ENCODE measurements at regions not wholly inside any gene's neighbourhood (a gene's known extent, or its start where the extent isn't known, plus 50 kb on each side); places are given as distances from the start of the nearest gene placed in this dataset.
"Not testable (repeated sequence)": the region's sequence is repeated elsewhere in the genome, so short reads cannot be mapped to it uniquely, and the experiment has no call there.

DNA sequence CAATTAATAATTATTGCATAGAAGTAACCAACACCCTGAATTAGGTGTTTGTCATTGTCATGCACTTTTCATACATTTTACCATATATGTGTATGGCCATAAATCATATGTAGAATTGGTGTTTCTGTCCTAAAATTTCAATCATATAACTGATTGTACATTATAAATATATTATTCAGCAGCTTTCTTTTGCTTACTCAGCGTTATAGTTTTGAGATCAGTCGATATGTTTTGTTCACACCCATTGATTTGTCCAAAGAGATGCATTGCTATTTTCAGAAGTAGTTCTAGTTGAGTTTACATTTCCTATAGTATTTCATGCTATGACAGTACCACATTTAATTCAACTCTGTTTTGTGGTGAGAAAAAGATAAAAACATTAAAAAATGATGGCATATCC, 50.5 kb upstream of the PARP4 start:
- no peak for DNase-seq

DNA sequence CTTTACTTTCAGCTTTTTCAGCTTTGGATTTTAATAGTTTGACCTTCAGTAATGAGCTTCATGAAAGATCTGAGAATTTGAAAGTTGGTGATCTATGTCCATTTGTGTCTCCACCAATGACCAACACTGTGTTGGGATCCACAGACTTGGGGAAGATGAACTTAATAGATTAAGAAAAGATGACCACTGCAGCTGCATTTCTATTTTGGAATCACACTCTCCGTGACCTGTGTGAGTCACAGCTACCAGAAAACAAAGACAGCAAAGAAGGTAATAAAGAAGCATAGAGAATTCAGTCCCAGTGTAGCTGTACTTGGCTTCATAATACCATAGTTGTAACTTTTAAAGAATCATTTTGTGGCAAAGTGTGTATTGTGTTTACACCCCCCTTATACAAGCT, 51.4 kb upstream of the PARP4 start:
- not testable (repeated sequence) for DNase-seq

DNA sequence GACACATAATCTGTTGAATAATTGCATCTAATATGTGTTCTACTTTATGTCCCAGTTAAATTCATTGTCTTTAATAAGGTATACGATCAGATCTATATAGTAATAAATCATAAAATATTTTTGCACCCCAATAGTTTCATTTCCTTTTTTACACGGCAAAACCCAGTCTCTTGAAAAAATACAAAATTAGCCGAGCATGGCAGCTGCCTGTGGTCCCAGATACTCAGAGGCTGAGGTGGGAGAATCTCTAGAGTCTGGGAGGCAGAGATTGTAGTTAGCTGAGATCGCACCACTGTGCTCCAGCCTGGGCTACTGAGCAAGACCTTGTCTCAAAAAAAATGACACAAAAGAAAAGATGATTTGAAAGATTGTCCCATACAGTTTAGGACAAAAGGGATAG, 52.3 kb upstream of the PARP4 start:
- DNase-seq = no peak

DNA sequence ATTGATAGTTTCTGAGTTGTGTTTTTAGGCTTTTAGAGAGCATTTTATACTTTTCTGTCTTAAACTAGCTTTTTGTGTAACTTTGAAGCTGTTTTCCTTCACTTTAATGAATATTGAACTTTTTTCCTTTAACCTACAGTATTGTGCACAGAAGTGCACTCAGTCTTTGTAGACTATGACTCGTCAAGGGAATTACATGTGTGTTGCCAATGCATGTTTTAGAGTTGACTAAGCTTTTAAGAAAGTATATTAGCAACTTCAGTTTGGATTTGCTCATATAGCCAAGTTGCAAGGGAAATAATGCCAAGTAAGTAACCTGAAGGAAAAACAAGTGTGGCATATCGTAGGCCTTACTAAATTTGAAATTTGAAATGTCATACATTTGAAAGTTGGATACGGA, 55.0 kb upstream of the PARP4 start:
- not testable (repeated sequence) for DNase-seq

DNA sequence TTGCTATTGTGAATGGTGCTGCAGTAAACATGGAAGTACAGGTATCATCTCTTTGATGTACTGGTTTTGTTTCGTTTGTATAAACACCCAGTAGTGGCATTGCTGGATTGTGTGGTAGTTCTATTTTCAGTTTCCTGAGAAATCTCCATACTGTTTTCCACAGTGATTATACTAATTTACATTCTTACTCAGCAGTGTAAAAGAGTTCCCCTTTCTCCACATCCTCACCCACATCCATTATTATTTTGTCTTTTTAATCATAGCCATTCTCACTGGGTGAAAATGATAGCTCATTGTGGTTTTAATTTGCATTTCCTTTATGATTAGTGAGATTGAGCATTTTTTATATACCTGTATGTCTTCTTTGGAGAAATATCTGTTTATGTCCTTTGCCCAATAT, 62.3 kb upstream of the PARP4 start:
- DNase-seq = no peak

DNA sequence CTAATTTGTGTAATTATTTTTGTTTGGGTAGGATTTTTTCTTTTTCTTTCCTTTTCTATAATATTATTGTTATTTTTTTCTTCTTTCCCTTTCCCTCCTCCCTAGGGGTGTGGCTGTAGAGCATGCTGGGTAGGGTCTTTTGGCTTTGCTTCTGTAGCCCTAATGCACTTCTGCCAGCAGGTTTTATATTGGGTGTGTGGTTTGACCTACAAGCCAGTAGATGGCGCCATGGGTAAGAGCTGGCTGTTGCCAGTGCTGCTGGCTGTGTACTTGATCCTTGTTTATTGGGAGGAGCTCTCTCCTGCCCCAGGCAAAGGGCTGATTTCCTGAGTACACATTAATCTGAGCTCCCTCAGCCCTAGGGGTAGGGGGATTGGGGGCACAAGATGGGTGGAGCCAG, 67.7 kb upstream of the PARP4 start:
- DNase-seq = peak; percentile 16

DNA sequence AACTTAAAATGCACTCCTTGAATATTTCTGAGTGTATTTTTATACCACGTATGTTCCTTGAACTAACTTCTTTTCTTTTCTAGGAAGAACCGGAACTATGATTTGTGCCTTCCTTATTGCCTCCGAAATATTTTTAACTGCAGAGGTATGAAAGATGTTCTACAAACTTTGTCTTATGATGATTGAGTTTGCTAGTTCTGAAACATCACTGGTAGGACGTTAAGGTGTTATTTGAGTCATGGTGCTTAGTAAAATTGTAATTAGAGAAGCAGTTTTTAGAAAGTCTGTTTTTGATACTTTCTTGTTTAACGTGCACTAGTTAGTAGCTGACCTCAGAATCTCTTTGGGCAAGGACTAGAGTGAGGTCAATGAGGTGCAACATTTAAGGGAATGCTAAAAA, 69.0 kb upstream of the PARP4 start:
- not testable (repeated sequence) for DNase-seq

DNA sequence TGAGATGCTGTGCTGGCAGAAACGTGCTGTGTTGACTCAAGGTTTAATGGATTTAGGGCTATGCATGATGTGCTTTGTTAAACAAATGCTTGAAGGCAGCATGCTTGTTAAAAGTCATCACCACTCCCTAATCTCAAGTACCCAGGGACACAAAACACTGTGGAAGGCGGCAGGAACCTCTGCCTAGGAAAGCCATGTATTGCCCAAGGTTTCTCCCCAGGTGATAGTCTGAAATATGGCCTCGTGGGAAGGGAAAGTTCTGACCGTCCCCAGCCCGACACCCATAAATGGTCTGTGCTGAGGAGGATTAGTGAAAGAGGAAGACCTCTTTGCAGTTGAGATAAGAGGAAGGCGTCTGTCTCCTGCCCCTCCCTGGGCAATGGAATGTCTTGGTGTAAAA, 79.1 kb upstream of the PARP4 start:
- not testable (repeated sequence) for DNase-seq

DNA sequence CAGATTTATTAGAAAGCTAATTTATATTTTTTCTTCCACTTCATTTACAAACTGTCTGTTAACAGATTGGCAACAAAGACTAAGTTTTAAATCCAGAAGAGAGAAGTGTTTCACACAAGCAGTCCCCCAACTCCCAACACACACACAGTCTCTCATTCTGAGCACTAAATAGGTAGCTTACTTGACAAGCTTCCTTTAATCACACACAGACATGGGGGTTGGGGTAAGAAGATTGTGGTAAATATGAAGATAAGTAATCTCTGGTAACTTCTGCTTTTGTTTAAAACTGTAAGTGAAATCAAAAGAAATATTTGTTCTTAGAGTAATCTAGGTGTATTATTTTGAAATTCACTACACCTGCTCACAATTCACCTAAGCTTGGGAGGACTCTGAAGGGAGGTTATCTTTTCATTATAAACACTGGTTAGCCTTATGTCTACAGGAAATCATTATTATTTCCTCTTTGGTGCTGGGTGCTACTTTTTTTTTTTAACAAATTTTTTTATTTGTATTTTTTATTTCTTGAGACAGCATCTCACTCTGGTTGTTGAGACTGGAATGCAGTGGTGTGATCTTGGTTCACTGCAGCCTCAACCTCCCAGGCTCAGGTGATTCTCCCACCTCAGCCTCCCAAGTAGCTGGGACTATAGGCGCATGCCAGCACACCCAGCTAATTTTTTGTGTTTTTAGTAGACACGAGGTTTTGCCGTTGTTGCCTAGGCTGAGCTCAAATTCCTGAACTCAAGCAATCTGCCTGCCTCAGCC, 82.1 kb upstream of the ATP12A start:
- DNase-seq = peak; percentile 4

DNA sequence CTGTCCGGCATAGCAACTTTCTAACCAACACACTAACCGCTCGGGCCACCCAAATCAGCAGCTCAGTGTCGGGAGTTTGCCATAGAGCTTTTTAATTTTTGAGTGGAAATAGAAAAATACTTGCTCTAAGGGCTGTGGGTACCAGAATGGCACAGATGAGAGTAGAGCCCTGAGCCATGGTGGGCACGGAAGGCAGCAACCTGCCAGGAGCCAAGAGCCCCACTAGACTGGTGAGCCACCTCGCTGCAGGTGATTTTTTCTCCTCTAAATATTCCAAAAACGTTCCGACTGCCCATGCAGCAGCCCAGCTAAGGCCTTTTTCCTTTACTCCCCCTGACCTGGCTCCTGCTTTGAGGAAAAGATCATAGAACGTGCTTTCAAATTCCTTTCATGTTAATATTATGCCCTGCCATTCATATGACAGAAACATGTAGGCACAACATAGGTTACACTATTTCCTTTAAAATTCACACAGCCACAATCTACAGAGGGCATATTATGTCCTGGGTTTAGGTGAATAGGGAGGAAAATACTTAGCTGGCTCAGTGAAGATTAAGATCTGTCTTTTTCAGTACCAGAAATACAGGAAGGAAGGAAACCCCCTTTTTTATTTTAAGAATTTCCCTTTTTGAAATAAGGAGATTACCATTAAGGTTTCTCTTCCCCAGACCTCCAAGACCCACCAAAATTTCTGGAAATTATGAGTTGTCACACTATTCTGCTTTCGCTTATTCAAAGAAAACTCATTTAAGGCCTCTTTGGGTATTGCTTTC, 81.0 kb upstream of the ATP12A start:
- DNase-seq = not testable (repeated sequence)

DNA sequence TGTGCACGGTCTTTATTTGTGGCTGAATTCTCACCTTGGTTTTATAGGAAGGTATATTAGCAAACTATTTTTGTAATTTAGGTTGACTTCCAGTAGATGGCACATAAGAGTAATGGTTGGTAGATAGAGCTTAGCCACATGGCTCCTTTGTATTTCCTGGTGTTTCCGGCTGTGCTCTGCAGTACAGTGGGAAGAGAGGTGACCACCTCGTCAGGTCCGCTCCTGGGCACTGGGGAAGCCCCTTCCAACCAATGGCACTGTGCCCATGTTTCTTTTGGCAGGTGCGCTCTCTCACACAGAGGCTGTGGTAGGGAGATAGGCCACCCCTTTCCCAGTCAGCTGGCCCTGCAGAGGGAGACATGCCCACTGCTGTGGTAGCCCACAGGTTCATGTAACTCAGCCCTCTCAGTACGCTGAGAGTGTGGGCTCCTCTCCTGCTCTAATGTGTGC, 74.3 kb upstream of the ATP12A start:
- peak; percentile 31 for DNase-seq

DNA sequence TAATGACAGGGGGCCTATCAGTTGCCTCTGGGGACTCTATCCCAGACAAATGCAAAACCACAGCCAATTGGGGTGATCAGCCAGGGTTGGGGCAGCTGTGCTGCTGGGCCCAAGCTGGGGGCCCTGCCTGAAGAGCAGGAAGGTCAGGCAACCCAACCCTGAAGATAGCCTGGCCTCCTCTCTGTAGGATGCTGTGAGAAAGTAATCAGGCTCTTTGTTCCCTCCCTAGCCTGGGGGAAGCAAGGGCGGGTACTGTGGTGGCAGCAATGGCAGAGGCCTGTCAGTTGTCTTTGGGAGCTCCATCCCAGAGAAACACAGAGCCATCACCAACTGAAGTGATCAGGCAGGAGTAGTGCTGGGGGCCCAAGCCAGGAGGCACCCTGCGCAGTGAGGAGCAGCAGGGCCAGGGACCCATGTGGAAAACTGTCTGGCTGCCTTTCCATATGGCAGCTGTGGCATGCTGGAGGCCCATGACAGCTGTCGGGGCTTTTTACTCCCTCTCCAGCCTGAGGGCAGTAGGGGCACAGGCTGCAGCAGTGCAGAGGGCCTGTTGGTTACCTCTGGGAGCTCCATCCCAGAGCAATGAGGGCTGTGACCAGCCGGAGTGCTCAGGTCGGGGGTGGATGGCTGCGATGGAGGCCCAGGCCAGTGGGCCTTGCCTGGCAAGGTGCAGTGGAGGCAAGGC, 73.6 kb upstream of the ATP12A start:
- DNase-seq = no peak

DNA sequence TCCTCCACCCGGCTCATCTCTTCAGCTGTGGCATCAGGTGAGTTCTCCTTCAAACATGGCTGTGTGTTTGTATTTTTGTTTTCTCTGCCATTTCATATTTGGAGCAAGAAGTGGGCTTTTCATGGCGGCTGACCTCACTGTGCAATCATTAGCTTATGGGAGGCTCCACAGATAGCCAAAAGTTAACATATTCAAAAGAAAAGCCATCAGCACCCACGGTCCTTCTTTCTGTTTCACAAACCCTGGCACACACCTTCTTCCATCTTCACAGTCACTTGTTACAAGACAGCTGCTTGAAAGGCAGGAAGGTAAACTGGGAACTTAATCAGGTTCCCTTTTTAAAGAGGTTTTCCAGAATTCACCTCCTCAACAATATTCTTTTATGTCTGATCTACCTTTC, 69.3 kb upstream of the ATP12A start:
- DNase-seq = no peak

DNA sequence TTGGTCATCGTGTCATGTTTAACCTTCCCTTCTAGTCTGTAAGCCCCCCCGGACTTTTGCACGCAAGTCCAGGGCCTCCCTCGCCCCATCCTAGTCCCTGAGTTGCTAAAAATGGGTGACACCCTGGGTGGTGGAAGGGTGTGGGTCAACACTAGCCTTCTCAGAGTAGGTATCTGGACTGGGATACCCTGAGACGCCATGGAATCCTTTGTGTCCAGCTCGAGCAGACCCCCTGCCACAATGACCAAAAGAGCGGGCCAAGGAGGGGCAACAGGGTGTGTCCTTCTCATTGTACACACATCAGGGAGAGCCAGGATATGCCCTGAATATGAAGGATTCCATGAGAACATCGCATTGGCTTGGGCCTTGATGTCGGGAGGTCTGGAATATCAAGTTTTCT, 67.5 kb upstream of the ATP12A start:
- no peak for DNase-seq

DNA sequence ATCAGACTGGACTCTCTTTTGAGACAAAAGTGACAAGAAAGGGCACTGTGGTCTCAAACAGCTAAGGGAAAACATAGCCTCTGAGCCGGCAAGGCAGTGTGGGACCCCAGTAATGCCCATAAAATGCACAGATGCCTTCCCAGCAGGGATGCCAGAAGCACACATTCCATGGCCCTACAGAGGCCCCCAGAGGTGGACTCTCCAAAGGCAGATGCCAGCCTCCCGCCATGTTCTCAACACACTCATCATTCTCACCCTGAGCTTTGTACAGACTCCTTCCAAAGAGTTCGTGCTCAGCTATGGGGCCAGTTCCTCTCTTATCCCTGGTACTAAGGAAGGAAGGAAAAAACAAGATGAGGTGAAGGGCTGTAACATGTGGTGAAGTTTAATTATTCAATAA, 67.1 kb upstream of the ATP12A start:
- no peak for DNase-seq

DNA sequence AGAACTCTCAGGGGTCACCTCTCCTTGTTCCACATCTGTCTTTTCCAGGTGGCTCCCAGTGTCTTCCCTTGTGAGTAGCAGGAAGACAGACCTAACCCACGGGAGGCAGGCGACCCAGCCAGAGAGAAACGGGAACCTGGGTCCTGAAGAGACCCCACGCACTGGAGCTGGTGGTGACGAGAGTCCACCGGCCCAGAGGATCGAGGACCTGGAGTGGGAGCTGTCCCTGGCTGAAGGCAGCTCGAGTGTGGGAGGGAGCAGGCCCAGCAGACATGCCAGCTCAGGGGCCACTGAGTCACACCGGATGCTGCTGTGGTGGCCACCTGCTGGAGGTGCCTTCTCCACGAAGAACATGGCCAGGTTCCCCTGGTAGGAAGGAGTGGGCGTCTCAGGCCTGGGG, 66.5 kb upstream of the ATP12A start:
- no peak for DNase-seq

DNA sequence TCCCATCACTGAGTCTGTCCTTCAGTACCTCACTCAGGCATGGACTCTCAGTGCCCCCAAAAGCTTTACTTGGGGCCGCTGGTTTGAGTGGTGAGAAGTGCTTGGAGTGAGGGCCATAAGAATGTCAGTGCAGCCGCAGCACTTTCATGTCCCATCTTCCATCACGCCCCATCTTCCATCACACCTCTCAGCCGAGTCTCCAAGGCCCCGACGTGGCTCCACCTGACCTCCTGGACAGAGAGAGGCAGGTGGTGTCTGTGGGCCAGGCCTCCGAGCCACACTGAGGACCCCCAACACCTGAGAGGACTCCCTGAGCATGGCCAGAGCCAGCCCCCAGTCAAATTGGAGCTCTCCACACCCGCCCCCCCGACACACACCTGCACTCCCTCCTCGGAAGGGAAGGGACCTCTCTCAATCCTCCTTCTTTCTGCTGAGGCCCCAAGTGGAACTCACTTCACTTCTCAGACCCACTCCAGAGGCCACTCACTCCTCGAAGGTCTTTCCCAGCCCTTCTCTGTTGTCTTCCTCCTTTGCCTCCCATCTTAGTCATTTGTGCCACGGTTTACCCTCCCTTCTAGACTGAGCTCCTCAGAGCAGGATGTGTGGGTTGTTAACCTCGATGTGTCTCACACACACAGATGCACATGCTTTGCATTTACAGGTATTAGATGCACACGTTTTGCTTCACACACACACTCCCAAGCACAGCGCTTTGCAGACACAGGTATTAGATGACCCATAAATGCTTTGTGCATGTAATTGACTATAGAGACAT, 65.7 kb upstream of the ATP12A start:
- DNase-seq = no peak

DNA sequence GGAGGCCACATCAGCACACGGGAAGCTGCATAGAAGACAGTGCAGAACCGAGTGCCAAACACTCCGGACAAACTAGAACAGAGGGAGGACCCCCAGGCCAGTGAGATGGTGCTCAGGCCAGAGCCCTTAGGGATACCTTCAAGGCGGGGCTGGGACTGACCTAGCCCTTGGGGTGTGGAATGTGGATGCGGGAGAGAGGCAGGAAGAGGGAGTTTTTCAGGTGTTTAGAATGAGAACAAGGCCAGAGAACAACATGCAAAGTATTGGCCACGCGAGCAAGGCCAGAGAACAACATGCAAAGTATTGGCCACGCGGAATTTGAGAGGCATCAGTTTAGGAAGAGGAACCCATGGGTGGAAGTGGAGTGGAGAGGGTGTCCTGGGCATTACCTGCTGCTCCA, 65.1 kb upstream of the ATP12A start:
- DNase-seq = no peak

DNA sequence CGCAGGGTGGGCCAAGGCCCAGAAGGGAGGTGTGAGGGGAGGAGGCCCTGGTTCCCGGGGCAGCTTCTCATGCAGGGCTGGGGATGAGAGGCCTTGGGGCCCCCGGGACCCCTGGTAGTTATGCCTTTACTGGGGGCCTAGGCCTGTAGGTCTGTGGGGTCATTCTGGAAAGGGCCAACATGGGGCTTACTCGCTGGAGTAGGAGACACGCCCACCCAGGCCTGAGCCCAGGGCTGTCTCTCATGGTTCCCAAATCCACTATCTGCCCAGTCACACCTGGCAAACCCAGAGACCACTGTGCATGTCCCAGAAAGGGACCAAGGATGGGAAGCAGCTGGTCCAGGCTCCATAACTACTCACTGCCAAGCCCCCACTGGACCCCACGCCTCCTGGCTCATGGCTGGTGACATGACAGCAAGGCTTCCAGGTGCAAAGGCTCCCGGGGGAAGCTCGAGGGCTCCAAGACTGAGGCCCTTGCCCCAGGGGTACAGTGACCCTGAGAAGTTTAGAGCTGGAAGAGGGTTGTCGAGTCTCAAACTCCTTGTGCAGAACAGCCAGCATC, 64.2 kb upstream of the ATP12A start:
- no peak for DNase-seq

DNA sequence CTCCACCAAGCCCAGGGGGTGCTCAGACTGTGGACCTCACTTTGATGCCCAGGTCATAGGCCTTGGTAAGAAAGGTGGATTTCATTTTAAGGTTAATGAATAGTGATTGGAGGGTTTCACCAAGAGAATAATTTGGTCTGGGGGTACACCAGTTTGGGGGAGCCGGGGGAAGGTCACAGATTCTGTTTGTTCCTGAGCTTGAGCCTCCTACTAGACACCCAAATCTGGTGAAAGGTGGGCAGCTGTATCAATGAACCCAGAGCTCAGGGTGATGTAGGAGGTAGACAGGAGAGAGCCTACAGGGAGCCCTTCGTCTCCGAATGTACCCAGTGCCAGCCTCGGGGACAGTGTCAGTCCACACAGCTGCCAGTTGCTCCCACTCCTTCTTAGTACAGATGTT, 63.7 kb upstream of the ATP12A start:
- DNase-seq = no peak

DNA sequence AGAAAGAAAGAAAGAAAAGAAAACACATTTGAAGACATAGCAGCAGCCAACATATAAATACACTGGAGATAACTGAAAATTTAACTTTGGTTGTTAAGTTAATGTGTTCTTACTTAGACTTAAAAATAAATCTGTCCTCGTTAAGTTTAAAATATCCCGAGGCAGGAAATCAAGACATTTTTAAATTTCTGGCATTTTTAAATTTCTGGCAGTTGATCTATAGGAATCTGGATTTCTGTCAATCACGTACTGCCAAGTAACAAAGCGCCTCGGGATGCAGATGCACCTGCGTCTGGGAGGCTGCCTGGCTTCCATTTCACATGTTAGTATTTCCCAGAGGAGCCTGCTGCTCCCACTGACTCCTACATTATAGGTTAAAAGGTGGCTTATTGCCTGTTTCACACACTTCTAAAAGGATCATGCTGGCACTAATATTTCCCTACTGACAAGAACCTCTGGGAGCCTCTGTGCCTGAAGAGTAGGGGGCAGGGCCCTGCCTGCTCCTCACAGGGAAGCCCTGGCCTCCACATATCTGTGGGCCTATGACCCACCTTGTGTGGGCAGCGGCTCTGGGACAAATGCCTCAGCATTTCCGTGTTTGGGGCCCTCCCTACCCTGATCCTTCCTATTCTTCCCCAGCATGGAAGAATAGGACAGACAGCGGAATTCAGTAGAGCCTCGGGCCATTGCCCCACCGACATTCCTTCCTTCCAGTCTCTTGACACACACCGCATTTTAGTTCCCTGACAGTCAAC, 62.8 kb upstream of the ATP12A start:
- DNase-seq = no peak

All from central memory CD4-positive, alpha-beta T cell (primary cell).